ENCODE measurements at regions not wholly inside any gene's neighbourhood (a gene's known extent, or its start where the extent isn't known, plus 50 kb on each side); places are given as distances from the start of the nearest gene placed in this dataset.

DNA sequence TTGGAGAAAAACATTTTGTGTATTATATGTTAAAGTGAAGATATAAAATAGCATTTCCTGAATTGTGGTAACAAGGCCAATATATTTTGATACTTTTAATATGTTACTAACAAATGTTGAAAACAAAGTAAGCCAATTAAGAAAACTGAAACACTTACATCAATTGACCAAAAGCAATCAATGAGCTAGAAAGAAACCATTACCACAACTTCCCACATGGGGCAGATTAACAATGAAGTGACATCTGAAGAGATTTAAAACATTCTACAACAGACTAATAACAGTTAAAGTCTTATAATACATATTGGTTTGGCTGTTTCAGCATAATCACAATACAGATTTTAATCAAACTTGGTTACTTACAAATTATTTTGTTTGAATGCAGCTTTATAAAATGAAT lies 282.4 kb upstream of the NETO1 start:
- TF ChIP-seq CTCF (IDR thresholded peaks at IDR 0.05) (no peak), POLR2A (IDR thresholded peaks at IDR 0.05) (no peak)
- no peak overlapping the region for H3K4me3 ChIP-seq (ENCODE audit: low read depth, poor library complexity, severe bottlenecking)
- no peak for DNase-seq (ENCODE audit: low spot score in 2 of 2)
- intact Hi-C loops (cut with DNase I; ENCODE audit: low total_unique reads) = no loop called here

DNA sequence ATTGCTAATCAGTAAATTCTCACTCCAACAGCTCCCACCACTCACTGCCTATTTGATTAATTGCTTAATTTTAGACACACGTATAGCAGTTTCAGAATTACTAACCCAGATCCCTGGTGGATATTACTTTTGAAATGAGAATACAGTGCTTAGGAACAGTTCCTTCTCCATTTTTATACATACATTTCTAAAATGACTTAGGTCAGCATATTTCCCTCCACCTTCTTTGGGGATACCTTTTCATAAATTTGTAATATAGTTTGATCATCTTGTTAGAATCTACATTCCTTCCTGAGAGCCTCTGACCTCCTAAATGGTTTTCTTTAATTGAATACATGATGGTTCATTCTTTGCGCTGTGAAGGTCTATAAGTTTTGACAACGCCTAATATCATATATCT lies 279.8 kb upstream of the NETO1 start:
- 69% methylated on average over 3 of the region's 3 CpGs for WGBS, 2 donors
- TF ChIP-seq POLR2A (IDR thresholded peaks at IDR 0.05) = no peak
- TF ChIP-seq CTCF (IDR thresholded peaks at IDR 0.05) = no peak
- no peak for DNase-seq (ENCODE audit: low spot score in 2 of 2)

DNA sequence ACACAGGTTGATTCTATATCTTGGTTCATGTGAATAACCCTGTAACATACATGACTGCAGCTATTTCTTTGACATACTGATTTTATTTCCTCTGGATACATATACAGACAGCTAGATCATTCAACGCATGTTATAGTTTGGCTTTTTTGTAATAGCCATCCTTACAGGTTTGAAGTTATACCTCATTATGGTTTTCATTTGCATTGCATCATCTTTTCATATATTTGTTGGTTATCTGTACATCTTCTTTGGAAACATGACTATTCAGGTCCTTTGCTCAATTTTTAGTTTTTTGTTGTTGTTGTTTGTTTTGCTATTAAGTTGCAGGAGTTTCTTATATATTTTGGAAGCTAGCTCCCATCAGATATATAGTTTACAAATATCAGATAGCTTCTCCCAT lies 276.2 kb upstream of the NETO1 start:
- H3K4me3 ChIP-seq (ENCODE audit: low read depth, poor library complexity, severe bottlenecking) = no peak overlapping the region
- WGBS, 2 donors = 91% methylated on average over 1 of the region's 1 CpG
- DNase-seq (ENCODE audit: low spot score in 2 of 2) = no peak
- intact Hi-C loops (cut with DNase I; ENCODE audit: low total_unique reads) = no loop called here
- no peak for TF ChIP-seq CTCF (IDR thresholded peaks at IDR 0.05)
- no peak for TF ChIP-seq POLR2A (IDR thresholded peaks at IDR 0.05)

More for the DNA sequence above, 279.8 kb upstream of the NETO1 start:
- intact Hi-C loops (cut with DNase I; ENCODE audit: low total_unique reads) = no loop called here
- H3K4me3 ChIP-seq (ENCODE audit: low read depth, poor library complexity, severe bottlenecking) = no peak overlapping the region

DNA sequence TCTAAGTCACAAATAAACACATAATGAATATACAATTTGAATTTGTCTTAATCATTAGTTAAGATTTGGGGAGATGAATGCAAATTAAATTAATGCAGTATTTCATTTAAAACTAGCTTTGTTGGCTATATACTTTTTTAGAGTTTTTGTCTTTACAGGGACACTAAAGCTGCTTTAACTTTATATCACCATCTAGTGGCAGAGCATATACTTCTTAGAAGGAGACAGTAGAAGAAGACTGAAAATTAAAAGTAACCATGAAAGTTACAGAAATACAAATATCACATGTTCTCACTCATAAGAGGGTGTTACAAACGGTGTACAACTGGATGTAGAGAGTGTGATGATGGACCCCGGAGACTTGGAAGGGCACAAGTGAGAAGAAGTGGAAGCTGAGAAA lies 268.3 kb upstream of the NETO1 start:
- 59 to 61% methylated on average over 2 of the region's 2 CpGs for WGBS, 2 donors
- no peak overlapping the region for H3K4me3 ChIP-seq (ENCODE audit: low read depth, poor library complexity, severe bottlenecking)
- intact Hi-C loops (cut with DNase I; ENCODE audit: low total_unique reads) = loop anchor here (10.0 kb wide), 1 partner anchor 59 kb away; no protein-coding TSS in a partner anchor
- TF ChIP-seq POLR2A (IDR thresholded peaks at IDR 0.05) = no peak
- TF ChIP-seq CTCF (IDR thresholded peaks at IDR 0.05) = no peak
- DNase-seq (ENCODE audit: low spot score in 2 of 2) = no peak

DNA sequence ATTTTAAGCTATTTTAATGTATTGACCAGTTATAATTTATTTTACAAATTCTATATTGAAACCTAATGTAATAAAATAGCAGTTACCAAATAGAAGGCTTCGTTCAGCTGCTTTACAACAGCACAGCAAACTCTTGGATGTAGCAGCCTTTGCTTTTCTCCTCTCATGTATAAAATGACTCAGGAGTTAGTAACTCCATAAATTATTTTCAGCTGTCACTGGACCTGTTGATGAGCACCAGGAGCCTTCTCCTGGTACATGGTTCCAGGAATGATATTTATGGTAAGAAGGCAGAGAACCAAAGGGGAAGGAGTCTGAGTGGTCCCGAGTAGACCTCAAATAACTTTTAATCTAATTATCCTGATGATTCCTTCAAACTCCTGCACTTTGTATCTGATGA lies 256.4 kb upstream of the NETO1 start:
- intact Hi-C loops (cut with DNase I; ENCODE audit: low total_unique reads) = no loop called here
- 68 to 81% methylated on average over 2 of the region's 2 CpGs for WGBS, 2 donors
- no peak for DNase-seq (ENCODE audit: low spot score in 2 of 2)
- no peak for TF ChIP-seq POLR2A (IDR thresholded peaks at IDR 0.05)
- no peak for TF ChIP-seq CTCF (IDR thresholded peaks at IDR 0.05)
- H3K4me3 ChIP-seq (ENCODE audit: low read depth, poor library complexity, severe bottlenecking) = no peak overlapping the region

- no peak overlapping the region for H3K4me3 ChIP-seq (ENCODE audit: low read depth, poor library complexity, severe bottlenecking)
- DNase-seq (ENCODE audit: low spot score in 2 of 2) = no peak
- intact Hi-C loops (cut with DNase I; ENCODE audit: low total_unique reads) = no loop called here
- TF ChIP-seq CTCF (IDR thresholded peaks at IDR 0.05) (no peak), POLR2A (IDR thresholded peaks at IDR 0.05) (no peak)
- WGBS, 2 donors = 82 to 91% methylated on average over 1 of the region's 1 CpG
Observed at GRCh38 chr18:73121207-73121606, 253.4 kb upstream of the NETO1 start.
